GM21526 (cell line): ENCODE measurements at regions not wholly inside any gene's neighbourhood (a gene's known extent, or its start where the extent isn't known, plus 50 kb on each side); places are given as distances from the start of the nearest gene placed in this dataset.

Experiments
- ATAC-seq: cut with Tn5 transposase; IDR thresholded peaks from one replicate; pipeline ENCODE4 v1.9.1; 2021; ENCODE audit warnings: moderate library complexity; ENCODE audit not compliant: unreplicated experiment, low FRiP score

DNA sequence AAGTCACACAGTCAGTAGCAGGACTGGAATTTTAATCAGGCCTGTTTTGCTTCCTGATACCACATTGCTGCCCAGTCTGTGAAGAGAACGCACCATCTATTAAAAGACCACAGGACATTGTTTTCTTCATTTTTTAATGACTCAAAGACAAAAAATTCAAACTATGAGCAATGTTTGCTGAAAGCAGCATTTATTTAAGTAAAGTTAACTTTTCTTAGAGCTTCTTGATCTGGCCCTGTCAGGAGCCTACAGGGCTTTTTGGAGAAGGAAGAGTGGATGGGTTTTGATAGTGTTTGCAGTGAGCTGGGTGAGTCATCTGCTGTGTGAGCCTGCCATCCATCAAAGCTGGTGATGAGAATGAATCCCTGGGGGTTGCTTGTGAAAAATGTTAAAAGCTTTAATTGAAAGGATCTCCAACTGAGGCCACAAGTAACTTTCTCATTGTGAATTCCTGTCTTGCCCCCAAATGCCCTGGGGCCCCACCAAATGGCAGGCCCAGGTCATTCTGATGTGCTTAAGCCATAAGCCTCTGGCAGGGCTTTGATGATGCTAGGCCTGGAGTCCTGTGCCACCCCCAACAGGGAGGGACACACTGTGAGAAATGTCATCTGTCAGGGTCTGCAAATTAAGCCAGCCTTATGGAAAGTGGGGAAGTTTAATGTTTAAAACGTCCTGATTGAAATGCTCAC lies 136.2 kb upstream of the PFN2 start:
- no peak for ATAC-seq

DNA sequence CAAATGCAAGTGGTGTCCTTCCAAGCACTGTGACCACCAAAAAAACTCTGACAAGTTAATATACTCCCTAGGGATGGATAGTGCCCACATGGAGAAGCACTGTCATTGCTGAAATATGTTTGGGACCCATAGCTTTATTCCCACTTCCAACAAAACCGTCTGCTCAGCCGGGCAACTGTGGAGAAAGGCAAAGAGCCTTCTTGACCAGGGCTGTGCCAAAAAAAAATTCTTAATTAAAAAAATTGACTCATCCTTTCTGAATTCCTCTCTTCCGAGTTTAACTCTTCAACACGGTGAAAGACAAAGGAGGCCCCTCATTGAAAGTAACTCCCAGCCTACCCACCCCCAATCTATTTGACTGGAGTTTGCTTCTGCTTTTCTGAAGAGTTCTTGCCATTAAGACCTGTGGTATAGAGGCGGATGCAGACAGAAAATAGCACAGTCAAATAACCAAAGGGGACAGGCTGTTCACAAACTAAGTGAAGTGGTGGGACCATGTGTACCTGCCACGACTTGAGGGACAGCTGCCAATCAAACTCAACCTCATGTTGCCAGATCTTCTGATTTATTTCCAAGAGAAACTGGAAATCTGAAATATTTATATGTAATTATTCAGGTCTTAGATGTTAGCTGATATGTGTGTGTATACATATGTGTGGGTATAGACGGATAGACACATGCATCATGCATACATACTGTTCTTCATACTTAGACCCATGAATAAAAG lies 135.4 kb upstream of the PFN2 start:
- no peak for ATAC-seq

DNA sequence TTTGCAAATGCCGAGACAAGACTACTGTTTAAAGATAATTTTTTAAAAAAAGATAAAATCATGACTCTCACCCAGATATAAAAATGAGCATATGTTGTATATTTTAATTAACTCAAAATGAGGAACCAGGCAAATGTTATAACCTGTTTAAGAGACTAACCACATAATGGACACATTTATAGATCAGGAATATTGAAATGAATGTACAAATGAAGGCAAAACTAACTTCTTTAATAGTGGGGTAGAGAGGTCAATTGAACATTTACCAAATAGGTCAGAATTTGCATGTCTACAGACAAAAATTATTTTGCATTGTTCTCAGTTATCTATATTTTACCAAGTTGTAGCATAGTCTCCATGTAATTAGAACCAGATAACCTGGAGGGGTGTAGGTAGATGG lies 134.3 kb upstream of the PFN2 start:
- no peak for ATAC-seq

DNA sequence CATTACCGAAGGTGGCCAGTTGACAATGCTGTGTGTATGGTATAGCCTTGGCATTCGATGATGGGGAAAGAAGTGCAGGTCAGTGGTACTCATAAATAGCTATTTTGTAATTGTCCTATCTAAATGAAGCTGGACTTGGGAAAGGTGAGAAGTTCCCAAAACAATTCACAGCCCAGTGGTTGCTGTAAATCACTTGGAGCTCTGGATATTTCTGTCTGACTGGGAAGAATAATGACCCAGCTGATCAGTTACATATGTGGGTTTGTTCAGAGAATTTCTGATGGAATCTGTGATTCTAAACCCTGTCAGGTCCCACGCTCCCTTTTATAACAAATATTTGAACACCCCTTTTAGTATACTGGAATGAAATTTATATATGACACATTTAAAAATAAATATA lies 133.9 kb upstream of the PFN2 start:
- ATAC-seq, result no peak

DNA sequence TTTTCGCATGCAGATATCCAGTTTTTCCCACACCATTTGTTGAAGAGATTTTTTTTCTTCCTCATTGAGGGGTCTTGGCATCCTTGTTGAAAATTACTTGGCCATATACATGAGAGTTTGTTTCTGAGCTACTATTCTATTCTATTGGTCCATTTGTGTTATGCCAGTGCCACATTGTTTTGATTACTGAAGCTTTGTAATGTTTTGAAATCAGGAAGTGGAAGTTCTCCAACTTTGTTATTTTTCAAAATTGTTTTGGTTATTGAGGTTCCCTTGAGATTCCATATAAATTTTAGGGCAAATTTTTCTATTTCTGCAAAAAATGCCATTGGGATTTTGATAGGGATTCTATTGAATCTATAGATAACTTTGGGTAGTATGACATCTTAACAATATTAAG lies 130.3 kb upstream of the PFN2 start:
- ATAC-seq, result no peak

DNA sequence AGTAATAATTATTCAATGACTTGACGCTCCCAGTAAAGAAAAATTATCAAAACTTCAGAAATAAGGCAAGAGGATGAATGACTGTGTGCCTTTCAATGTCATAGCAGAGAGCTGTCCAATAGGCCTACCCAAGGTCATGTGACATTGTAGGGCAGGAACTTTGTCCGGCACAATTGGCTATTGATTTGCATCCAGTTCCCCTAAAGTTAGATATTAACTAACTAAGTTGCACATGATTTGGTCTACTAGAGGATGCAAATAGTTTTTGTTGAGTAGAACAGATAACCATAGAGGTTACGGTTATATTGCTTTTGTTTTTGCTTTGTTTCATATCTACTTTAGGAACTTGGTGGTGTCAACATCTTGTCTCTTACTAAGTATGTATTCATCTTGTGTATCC lies 127.9 kb upstream of the PFN2 start:
- ATAC-seq, result no peak

DNA sequence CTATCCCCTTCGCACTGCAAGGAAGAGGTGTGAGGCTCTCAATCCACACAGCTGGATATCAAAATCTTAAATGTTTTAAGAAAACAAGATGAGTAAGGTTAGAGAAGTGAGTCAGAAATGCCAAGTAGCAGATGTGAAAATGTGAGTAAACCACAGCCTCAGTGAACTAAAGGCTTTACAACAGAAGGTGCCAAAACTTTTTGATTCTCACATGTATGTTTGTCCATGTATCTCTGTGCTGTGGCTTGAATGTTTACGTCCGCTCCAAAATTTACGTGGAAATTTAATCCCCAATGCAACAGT lies 126.8 kb upstream of the PFN2 start:
- ATAC-seq, result no peak

DNA sequence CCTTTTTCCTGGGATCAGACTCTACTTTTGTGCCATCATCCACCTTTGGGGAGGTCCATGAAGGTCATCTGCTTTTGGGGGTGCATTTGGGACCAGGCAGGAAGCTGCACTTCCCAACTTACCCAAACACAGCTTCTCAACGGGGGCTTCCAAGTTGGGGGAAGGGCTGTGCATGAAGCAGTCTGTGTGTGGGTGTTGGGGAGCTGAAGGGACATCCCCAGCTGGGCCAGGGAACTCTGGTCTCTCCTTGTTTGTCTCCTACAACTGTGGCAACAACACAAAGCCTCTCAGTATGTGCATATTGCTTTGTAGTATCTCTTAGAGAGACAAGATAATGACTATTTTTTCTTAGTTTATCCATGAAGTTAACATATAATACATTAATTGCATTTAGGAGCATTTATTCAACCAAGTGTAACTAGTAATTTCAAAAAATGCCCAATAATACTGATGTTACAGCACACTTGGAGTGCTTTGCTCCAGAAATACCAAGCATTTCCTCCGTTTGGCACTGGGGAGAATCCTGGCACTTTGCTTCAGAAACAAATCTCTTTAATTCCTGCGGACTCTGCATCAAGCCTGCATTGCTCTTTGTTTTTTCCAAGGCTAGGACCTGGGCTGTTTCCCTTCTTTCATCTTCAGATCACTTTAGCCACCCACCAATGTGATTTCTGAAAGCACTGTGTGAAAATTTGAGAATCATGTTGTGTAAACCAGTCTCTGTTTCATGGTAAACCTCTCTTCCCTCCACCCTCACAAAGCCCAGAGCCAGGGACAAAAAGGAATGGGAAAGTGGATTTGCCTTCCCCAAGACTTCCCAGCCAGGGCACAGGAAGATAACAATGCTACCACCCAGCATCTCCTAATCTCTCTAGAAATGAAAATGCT lies 126.2 kb upstream of the PFN2 start:
- no peak for ATAC-seq

DNA sequence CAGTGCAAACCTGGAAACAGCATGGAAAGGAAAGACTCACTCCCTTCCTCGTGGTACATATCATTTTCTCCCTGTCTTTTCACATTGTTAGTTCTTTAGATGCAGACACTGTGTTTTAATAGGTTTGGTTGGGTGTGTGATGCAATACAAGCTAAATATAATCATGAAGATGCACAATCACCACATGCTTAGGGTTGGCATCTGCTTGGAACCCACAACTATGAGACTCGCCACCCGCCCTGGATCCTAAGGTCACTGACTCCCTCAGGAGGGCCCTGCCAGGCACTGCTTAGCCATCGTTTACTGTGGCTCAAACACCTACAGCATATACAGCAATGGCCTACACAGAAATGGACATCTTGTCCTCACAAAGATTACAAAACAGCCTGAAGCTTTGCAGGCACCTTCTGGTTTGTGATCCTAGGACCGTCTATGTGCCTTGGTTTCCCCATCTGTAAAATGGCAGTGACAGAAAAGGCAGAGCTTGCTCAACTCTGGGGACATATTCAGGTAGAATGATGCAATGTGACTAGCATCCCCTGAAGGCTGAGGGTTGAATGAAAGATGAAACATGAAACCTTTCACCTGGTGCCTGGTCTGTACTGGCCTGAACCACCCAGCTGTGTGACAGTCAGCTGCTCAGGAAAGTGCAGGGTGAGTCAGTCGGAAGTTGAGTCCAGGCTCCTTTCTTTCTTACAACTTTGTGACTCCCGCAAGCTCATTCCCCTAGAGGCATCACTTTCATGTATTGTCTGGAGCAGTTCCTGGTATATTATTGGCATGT lies 123.6 kb upstream of the PFN2 start:
- ATAC-seq, result no peak

DNA sequence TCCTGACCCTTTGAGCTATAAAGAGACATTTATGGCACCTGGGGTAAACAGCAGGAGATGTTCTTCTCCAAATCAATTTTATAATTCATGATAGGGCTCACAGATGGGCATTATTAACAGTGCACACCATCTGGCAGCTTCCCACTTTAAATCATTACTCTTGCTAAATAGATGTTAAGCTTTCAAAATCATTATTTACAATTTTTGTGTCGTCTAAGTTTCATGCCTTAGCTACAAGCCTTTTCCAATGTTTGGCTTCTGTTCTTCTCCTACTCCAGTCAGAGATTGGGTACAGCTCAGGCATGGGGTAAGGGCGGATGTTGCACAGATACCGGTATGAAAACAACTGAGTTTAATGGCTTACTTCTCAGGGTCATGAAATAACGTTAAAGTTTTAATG lies 120.9 kb upstream of the PFN2 start:
- no peak for ATAC-seq

DNA sequence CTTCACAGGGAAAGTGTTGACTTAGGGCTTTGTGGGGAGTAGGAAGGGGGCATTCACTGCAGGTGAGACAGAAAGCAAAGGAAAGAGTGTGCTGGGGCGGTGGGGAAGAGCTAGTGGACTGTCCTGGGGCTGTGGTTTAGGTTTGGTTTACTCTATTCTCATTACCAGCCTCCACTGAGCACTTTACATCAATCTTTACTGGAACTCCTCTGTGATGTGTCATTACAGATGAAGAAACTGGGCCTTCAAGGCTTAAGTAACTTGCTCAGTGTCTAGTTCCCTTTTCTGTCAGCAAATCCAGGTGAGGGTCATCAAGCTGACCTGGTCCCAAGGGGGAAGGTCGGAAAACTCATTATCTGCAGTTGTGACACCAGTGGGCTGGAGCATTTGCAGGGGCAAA lies 120.2 kb upstream of the PFN2 start:
- no peak for ATAC-seq

DNA sequence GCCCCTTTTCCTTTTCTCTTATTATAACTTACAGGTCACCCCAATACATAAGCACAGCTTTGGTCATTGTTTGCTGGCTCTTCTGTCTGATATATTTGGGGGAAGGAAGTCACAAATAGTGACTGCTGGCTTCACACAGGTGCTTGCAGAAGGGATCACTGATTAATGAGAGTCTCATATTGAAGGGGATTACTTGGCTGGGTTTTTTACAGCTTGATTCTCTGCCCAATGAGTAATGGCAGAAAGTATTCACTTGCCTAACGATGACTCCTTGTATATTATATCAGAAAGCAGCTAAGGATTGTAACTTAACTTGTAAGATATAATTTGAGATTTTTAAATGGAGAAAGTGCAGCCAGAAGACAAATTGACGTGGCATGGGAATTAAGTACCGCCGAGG lies 119.3 kb upstream of the PFN2 start:
- ATAC-seq, result no peak

DNA sequence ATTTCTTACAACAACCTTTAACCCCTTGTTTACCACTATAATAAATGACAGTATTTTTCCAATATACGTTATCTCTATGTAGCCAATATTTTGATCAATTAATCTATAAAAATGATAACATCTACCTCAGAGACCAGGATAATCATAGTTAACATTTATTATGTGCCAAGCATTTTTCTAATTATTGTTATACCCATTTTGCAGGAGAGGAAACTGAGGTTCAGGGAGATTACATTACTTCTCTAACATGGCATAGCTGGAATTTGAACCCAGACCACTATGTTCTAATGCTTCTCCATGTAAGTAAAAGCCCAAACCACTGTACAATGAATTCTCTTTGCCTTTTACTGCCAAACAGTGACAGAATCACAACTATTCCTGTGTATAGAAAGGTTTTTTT lies 113.4 kb upstream of the PFN2 start:
- ATAC-seq, result no peak

DNA sequence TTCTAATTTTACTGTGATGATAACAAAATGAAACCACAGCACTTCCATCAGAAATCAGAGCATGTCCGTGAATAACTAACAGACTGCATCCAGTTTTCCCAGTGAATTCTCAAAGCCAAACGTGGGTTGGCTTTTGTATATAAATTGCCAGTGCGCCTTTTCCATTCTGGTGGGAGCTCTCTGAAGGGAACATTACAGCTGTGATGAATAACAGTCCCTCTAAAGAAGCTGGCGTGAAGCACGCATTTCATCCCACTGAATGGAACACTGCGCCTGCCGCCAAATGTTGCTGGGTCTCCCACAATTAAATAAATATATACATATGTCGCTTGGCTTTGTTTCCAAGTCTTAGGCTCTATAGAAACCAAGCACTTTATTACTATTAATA lies 113.0 kb upstream of the PFN2 start:
- ATAC-seq, result no peak

DNA sequence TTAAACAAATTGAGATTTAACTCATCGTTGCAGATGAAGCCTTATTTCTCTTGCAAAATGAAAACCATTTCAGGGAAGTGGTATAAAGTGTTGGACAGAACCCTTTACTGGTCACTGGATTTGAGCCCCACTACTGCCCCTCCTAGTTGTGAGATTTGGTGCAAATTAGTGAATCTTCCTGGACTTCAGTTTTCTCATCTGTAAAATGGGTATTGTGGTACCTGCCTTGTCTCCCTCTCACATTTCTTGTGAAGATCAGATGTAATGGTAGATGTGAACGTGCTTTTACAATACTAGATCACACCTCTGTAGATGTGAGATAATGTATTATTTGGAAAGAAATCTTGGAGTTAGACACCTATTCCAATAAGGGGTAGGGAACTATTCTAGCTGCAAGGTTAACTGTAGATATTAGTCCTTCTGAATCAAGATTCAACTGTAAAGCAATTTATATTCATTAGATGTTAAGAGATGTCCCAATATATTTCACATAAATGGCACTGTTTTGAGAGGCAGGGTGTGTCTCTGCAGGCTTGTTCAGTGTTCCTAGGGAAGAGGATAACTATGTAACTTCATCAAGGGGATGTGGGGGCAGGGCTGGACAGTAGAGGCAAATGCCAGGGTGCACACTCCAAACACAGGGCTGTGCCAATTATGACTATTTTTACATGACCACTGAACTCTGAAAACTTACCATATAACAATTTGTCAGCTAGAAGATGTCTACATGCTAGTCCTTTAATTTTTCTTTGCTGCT lies 112.4 kb upstream of the PFN2 start:
- ATAC-seq, result no peak

DNA sequence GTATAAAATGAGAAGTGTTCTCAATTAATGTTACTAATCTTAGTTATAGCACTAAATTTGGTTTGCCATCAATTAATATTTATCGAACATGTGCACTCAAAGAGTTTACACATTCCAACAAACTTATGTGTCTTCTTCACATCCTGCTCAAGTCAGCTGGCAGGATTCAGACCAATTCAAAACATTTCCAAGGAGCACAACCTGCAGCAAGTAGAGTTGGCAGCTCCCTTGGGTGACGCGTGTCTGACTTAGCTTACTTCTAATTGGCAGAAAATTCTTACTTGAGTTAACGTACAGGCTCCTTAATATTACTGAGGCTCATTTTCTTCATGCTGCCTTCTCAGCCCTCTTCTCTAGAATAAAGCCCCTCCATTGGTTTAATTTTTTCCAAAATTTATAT lies 110.4 kb upstream of the PFN2 start:
- no peak for ATAC-seq

DNA sequence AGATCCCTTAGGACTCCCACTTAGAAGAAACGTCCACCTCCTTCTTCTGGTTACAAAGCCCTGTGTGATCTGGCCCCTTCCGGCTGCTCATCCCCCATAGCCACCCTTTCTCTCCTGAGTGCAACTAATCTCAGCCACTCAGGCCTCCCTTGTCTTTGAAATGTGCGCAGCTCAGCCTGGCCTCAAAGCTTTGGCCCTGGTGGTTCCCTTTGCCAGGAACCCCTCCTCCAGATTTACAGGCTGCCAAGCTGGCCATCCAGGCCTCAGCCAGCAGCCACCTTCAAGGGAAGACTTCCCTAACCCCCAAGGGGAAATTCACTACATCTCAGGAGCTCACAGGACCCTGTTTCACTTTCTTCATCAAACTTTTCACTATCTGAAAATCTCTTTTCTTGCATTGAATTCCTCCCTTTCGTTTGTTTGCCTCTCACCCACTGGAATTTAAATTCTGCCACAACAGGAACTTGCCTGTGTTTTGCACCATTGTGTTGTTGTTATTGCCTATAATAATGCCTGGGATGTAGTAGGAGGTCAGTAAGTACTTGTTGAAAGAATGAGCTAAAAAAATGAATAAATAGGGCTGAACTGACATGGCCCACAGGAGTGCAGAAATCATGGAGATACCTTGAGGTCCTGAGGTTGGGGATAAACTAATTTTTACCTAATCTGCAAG lies 109.5 kb upstream of the PFN2 start:
- ATAC-seq, result no peak

DNA sequence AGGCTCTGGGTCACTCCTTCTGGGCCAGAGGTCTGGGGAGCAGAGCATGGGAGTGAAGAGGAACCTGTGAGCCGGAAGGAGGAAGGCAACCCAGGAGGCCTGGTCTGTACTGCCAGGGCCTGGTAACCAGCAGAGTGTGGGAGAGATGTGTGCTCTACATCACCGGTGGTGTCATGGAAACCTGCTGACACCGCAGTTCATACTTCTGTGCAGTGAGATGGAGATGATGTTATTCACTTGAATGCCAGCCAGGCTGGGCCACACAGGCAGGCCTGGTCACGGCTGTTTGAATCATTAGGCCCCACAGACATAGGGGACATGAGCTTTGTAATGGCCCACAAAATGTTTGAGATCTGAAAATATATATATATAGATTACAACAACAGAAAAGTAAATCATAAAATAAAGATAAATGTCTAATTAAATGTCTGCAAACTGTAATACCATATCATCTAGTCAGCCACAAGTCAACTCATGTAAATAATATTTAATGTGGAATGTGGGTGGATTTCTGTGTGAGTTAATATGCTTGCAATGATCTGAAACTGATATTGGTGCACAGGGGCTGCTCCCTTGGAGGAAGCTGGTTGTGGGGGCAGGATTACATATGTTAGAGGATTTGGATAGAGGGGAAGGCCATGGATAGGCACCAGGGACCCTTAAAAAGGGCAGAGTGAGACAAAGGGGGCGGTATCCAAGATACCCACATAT lies 108.5 kb upstream of the PFN2 start:
- no peak for ATAC-seq

DNA sequence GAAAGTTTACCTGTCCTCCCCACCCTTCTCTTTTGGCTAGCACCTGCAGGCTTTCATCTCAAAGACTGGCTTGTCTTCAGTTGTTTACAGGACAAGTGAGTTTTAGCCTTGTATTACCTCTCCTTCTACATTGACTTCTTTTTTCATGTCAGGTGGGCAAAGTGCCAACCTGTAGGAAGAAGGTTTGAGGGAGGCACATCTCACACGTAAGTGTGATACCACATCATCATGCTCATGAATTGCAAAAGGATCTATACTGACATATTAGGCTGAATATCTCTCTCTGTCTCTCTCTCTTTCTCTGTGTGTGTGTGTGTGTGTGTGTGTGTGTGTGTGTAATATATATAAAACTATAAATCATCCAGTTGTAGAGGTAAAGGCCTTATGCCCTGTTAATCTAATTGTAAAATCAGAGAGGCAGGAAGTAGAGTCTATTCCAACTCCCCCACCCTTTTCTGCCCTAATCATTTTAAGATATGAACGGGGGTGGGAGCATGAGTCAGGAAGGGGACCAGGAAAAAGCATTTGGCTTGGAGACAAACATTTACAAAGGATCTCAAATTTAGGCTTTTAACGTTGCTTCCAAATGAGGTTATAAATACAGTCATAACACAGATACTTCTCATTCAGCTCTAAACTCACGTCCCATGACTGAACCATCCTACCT lies 107.0 kb upstream of the PFN2 start:
- ATAC-seq, result no peak
